HG03565 (cell line): ENCODE measurements at regions not wholly inside any gene's neighbourhood (a gene's known extent, or its start where the extent isn't known, plus 50 kb on each side); places are given as distances from the start of the nearest gene placed in this dataset.

ENCODE experiments used
- ATAC-seq: cut with Tn5 transposase; IDR thresholded peaks from one replicate; pipeline ENCODE4 v1.9.1; 2021; ENCODE audit warnings: mild to moderate bottlenecking, moderate library complexity; ENCODE audit not compliant: unreplicated experiment

DNA sequence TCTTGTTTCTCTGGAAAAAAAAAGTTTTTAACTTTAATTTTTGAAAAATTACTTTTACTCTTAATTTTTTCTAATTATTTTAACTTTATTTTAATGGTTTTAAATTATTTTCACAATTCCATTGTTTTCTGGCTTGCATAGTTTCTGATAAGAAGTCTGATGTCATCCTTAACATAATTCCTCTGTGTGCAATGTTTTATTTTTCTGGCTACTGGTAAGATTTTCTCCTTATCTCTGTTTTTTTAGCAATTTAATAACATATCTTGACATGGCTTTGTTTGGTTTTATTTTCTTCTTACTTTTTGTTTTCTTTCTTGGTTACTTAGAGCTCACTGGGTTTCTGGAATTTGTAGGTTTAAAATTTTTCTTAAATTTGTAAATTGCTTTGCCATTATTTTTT lies 114.8 kb downstream of the TBXT start:
- ATAC-seq = no peak

DNA sequence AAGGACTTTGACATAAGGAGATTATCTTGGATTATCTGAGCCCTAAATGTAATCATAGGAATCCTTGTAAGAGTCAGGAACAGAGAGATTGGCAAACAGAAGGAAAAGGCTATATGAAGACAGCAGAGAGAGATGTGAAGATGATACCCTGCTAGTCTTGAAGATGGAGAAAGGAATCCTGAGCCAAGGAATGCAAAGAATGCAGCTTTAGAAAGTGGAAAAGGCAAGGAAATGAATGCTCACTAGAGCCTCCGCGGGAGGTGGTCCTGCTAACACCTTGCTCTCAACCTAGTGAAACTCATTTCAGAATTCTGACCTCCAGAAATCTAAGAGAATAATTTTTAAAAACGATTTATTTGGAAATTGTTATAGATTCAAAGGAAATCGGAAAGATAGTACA lies 117.1 kb downstream of the TBXT start:
- no peak for ATAC-seq

DNA sequence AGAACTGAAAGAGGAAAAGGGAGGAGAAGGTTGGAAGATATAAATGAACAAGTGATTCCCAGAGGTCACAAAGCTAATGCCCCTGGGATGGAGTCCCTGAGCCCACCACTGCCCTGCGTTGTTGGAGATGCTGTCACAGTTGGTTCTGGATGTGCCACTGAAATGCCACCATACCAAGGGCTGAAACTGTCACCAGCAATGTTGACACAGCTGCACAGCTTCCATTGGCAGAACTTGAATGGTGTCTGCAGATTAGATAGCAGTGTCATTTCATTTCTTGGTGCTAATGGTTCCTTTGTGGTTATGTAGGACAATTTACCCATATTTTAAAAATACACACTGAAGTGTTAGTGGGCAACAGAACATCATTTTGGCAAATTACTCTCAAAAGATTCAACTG lies 120.7 kb downstream of the TBXT start:
- ATAC-seq = no peak

DNA sequence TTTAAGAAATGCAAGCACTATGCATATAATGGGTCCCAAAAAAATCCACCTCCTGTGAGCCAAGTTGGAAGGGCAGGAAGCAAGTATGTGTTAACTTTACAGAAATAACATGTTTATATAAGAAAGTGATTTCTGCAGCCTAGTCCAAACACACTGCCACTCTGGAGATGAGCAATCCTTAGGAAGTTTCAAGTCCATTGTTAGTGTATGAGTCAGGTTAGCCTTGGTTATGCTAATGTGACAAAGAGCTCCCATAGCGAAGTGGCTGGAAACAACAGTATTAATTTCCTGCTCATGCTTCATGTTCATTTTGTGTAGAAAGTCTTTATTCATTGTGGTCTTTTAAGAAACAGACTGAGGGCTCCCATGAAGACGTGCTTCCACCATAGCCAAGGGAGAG lies 121.4 kb downstream of the TBXT start:
- no peak for ATAC-seq

DNA sequence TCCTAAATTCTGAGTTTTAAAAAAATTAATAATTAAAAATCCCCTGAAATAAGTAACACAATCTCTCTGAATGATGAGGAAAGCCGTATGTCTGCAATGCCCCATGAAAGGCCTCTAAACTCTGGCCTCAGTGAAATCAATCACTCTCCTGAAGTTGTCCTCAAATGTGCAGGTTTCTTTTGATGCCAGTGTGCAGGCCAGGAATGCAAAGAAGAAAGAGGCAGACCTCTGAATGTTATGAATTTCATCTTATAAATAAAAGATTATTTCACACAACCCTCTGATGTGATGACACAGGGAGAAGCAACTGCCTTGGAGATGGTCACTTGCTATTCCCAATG lies 121.8 kb downstream of the TBXT start:
- no peak for ATAC-seq

DNA sequence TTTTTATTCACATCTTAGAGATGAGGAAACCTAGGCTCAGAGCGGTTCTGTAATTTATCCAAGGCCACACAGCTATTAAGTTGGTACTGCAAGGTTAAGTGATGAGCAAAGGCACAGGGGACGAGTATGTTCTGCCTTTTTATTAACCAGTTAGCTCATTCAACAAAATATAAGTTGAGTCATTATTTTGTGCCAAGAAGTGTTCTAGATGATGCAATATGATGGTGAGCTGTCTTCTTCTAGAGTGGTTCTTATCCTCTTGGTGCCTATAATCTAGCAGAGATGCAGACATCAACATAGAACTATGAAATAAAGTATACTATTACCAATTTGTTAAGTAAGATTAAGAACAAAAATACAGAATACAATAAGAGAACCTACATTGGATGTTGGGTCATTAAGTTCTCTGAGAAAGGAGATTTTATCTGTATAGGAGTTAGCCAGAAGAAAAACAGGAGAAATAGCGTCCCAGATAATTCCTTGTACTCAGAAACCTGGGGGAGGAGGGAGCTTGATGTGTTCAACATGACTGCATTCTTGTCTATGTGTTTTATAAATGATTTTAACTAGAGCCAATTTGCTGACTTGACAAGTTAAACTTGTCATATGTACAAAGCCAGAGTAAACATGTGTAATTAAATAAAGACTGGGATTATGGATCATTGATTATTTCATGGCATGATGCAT lies 122.3 kb downstream of the TBXT start:
- ATAC-seq = no peak

DNA sequence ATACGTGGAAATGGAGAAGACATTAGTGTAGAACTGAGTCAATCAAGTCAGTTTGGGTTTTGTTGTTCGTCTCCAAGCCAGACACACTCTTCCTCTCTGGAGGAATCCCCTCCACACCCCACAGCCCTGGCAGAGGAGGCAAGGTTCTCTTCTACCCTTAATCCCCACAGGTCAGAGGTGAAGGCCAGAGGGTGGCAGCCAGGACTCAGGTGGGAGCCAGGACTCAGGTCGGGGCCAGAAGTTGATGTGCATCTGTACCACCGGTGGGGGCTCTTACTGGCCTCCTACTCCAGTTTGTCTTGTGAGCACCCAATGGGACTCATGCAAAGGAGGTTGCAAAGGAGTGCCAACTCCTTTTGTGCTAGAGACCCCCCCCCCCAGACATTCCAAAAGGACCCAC lies 126.4 kb downstream of the TBXT start:
- no peak for ATAC-seq

DNA sequence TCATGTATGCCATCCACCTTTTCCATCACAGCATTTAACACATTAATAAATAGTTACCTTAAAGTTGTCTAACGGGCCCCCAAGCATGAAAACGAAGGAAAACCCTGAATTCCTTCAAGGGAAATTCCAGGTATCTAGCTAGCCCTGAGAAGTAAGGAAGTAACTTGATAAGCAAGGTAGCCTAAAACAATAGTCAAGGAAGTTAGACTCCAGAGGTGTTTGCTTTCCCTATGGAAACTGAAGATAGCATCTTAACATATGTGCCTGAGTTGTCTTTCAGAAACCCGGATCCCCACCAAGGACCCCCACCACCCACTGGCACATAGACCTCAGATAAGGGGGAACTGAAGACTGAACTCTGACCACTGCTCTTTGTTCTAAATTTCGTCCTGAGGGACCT lies 127.4 kb downstream of the TBXT start:
- no peak for ATAC-seq

DNA sequence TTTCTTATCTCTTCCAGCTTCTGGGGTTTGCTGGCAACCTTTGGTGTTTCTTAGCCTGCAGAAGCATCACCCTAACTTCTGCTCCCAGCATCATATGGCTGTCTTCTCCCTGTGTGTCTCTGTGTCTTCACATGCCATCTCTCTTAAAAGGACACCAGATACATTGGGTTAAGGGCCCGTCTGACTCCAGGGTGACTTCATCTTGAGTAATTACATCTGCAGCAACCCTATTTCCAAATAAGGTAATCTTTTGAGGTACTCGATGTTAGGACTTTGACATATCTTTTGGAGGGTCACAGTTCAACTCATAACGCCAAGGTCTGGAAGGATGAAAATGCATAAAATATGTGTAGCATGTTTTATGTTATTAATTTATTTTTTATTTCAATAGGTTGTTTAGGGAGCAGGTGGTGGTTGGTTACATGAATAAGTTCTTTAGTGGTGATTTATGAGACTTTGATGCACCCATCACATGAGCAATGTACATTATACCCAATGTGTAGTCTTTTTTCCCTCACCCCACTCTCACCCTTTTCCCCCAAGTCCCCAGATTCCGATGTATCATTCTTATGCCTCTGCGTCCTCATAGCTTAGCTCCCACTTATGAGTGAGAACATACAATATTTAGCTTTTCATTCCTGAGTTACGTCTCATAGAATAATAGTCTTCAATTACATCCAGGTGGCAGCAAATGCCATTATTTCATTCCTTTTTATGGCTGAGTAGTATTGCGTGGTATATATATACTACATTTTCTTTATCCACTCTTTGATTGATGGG lies 131.1 kb downstream of the TBXT start:
- ATAC-seq = no peak

DNA sequence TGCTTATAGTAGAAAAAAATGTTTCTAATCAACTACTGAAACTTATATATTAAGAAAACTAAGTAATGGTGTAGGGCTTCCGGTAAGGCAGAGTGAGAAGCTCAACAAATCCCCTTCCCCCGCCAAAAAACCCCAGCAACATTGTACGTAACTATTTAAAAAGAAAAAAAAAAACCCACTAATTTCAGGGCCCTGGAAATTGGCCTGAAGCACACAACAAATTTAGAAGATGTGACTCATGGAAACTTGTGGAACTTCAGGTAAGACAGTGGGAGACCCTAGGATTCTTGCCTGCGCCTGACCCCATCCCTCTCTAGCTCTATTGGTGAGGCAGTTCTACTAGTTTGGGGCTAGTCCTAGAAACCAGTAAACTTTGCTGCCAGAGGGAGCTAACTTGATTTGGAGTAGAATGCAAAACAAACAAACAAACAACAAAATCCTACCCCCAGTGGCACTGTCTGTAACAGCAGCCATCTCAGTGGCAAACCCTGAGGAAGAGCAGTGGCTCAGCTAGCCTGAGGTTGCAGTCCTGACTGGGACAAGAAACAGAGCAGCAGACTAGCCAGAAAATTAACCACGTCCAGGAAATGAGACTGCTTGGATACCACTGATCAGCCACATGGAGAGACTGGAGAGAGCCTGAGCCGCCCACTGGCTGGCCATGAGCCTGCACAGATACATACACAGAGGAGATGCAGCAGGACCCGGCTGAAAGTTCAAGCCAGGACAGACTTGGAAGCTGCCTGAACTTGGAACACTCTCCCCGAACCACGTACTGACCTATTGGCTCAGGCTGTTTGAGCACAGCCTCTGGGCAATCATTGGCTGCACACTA lies 135.1 kb downstream of the TBXT start:
- ATAC-seq = no peak

DNA sequence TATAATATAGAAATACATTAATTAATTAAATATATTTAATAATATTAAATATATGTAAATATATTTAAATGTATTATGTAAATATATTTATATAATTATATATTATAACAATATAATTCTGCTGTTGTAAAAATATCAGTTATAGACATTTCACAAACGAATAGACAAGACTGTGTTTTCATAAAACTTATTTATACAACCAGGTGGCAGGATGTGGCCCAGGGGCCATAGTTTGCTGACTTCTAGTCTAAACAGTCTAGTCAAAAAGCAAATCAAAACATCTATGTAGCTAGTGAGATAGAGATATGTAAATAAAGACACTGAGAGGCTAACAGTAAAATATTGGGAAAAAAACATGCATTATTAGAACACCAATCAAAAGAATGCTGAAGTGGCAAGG lies 136.4 kb downstream of the TBXT start:
- no peak for ATAC-seq

DNA sequence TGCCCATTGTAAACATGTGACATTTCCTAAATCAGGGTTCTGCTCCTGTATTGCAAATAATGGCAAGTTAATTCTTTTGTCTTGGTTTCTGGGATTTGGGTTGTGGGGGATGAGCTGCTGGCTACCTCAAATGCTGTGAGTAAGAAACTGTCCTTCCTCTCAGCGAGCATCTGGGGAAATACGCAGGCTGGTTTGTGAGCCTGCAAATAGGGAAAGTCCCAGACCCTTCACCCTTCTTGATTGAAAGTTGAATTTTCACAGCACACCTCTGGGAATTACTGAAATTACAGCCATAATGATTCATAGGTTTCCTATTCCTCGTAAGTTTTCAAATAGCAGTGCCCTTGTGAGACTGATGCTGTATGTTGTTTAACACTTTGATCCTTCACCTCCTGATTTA lies 138.1 kb downstream of the TBXT start:
- peak; percentile 61 for ATAC-seq

DNA sequence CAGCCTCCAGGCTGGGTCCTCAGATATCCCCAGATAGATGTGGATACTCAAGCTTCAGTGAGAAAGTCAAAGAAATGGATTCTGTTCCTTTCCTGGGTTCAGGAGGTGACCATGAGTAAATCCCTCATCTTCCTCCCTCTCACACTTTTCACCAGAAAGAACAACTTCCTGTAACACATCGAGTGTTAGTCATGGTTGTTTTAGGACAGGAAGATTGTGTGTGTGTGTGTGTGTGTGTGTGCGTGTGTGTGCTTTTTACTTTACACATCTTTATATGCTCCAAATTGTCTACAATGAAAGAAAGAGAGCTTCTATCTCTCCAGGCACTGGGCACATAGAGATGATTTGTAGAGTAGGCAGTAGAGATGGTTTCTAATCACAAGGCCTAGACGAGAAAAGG lies 139.9 kb downstream of the TBXT start:
- no peak for ATAC-seq

DNA sequence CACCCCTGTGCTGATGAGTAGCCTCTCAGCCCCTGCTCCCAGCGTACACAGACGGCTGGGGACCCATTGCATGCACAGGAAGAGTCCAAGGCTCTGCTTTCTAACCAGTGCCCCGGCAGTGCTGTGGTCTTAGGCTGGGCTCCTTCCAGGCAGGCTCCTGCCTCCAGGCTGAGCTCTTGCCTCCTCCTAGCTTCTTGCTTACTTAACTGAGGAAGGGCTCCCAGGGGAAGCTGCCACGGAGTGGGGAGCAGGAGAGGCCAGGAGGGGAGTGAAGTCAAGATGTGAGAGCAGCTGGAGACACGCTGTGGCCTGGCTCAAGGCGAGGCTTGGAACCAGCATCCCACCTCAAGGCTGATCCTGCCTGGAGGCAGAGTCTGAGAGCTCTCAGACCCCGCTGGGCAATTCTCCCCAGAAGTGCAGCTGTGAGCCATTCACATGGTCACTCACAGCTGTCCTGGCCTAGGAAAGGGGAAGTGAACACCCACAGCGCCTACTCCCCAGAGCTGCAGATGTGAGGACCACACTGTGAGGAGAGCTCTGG lies 141.0 kb downstream of the TBXT start:
- no peak for ATAC-seq

DNA sequence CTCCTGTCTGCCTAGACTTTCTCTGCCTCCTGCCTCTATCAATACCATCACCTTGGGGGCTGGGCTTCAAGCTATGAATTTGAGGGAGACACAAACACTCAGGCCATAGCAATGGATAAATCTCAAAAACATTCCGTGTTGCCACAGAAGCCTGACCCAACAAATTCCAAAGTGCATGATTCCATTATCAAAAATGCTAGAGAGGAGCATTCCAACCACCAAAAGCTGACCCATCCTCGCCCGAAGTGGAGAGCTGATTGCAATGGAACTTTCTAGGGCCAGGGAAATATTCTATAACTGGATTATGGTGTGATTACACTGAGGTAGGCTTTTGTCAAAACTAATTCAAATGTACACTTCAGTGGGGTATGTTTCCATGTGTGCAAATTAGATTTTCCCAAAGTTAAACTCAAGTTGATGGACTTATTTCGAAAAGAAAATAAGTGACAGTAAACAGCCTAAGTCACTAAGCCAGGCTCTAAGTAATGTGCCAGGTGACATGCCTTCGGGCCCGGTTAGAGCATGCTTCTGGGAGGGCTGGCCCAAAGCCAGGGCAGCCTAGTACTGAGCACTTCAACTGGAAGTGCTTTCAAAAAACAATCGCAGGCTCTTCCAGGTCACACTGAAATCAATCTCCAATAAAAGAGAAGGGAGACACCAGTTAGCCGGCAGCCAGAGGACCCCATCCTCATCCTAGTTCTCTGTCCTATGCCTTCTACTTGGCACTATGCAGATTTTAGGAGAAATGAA lies 142.3 kb downstream of the TBXT start:
- no peak for ATAC-seq

DNA sequence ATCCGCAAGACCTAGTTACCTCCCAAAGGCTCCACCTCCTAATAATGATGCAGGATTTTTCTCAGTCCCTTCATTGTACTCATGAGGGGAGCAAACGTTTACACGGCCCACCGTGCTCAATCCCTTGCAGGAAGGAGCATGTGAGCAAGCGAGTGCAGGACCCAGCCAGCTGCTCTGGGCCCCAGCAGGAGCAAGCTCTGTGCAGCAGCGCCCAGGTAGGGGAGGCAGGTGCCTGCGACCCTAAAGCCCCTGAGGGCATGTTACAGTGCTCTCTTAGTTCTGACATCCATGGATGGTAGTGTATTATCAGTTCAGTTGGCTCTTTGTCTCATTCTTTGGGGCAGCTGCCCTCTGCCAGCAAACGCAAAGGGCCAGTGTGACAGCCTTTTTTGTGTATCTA lies 143.4 kb downstream of the TBXT start:
- ATAC-seq = no peak

DNA sequence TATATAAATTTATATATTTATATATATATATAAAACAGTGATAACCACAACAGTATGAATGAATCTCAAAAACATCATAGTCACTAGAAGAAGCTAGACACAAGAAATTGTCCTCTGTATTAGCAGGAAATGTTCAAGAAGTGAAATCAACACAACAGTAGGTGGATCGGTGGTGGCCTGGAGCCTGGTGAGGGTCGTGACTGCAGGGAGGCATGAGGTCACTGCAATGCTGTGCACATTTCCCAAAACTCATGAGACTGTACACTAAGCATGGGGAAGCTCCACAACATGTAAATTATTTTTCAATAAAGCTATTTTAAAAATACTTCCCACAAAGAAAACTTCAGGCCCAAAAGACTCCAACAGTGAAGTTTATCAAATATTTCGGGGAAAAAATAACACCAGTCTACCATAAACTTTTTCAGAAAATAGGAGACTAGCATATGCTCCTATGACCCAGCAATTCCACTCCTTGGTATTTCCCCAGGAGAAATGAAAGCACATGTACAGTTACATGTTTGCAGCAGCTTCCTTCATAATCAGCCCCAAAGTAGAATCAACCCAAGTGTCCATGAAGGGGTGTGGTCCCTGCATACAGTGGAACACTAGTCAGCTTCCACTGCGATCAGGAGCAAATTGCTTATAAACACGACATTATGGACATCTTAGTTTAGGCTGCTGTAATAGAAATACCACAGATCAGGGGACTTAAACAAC lies 144.2 kb downstream of the TBXT start:
- no peak for ATAC-seq

DNA sequence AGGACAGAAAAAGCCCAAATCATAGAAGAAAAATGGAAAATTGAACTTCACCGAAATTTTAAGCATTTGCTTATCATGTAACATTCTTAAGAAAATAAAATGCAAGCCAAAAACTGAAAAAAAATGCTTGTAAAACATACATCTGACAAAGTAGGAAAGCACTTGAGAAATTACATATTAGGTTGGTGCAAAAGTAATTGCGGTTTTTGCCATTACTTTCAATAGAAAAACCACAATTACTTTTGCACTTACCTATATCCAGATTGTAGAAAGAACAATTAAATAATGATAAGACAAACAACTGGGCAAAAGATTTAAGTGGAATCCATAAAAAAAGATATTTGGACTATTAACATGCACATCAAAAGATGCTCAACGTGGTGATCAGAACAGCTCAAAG lies 146.2 kb downstream of the TBXT start:
- ATAC-seq = no peak

DNA sequence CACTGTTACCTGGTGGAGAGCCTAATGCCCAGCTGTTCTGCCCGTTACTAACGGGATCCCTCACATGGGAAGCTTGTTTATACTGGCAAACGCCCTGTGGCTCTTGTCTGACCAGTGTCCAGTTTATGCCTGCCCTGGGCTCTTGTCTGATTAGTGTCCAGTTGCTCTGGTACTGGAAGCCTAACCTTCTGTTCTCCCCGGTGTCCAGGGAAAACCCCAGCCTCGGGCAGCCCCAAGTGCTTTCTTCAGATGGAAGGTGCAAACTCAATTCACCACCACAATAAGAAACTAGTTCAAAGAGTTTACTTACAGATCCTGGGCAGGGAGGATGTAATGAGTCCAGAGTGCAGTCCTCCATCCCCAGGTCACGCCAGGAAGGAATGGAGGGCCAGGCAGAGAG lies 148.4 kb downstream of the TBXT start:
- ATAC-seq = no peak

DNA sequence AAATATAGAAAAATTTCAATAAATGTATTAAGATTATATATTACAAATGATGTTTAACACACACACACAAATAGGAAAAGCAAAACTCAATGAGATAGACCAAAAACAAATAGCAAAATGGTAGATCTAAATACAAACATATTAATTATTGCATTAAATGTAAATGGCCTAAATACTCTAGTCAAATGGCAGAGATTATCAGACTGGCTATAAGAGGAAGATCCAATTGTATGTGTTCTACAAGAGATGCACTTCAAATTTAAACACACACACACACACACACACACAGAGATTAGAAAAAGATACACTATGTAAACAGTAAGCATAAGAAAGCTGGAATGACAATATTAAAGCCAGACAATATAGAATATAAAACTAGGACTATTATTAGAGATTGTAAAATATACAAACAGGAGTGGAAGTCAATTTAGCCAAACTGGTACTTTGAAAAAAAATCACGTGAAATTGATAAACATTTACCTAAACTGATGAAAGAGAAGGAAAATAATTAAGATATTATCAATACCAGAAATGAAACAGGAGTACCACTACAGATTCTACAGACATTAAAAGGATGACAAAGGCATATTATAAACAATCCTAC lies 150.5 kb downstream of the TBXT start:
- no peak for ATAC-seq
